SK-N-SH treated with all-trans-retinoic acid at 6 μM for 48 hours (cell line): ENCODE measurements at regions not wholly inside any gene's neighbourhood (a gene's known extent, or its start where the extent isn't known, plus 50 kb on each side); places are given as distances from the start of the nearest gene placed in this dataset.
A peak's percentile ranks its signal among the peaks of the same experiment; 100 is the strongest.

Source experiments
- ATAC-seq: fragments of 200-7000 bp; cut with Tn5 transposase; 3 replicates; pipeline ENCODE4 v1.9.1; 2020; ENCODE audit warnings: mild to moderate bottlenecking, moderate library complexity
- ARNTL ChIP-seq: fragments of 450-650 bp; formaldehyde crosslinking; IDR thresholded peaks from 2 replicates; pipeline ENCODE4 v1.5.0; 2020; ENCODE audit warnings: low read depth, mild to moderate bottlenecking, moderate library complexity, borderline replicate concordance
- BACH2 ChIP-seq: fragments of 250-450 bp; sonication (Bioruptor Pico); IDR thresholded peaks from 2 replicates; pipeline ENCODE4 v1.9.0; 2021; ENCODE audit warnings: mild to moderate bottlenecking, borderline replicate concordance
- CSDC2 ChIP-seq: fragments of 250-450 bp; sonication (Bioruptor Pico); IDR thresholded peaks from 2 replicates; pipeline ENCODE4 v1.5.0; 2020; ENCODE audit warnings: mild to moderate bottlenecking, moderate library complexity
- ESRRG ChIP-seq: fragments of 250-450 bp; sonication (Bioruptor Pico); IDR thresholded peaks from 2 replicates; pipeline ENCODE4 v1.6.1; 2021; ENCODE audit warnings: mild to moderate bottlenecking
- GLIS3 ChIP-seq: fragments of 250-450 bp; sonication (Bioruptor Pico); IDR thresholded peaks from 2 replicates; pipeline ENCODE4 v1.5.0; 2020; ENCODE audit warnings: mild to moderate bottlenecking, moderate library complexity
- ISL1 ChIP-seq: fragments of 250-450 bp; sonication (Bioruptor Pico); IDR thresholded peaks from 2 replicates; pipeline ENCODE4 v2.1.2; 2022; ENCODE audit warnings: mild to moderate bottlenecking, moderate library complexity
- OSR1 ChIP-seq: fragments of 250-450 bp; sonication (Bioruptor Pico); IDR thresholded peaks from 2 replicates; pipeline ENCODE4 v1.8.0; 2022; ENCODE audit warnings: moderate library complexity, mild to moderate bottlenecking, inconsistent platforms
- PPARA ChIP-seq: fragments of 250-450 bp; sonication (Bioruptor Pico); IDR thresholded peaks from 2 replicates; pipeline ENCODE4 v1.5.0; 2020; ENCODE audit warnings: mild to moderate bottlenecking, borderline replicate concordance
- RARB ChIP-seq: fragments of 250-450 bp; sonication (Bioruptor Pico); IDR thresholded peaks from 2 replicates; pipeline ENCODE4 v1.8.0; 2021; ENCODE audit warnings: mild to moderate bottlenecking, moderate library complexity
- SNAI2 ChIP-seq: fragments of 250-450 bp; sonication (Bioruptor Pico); IDR thresholded peaks from 2 replicates; pipeline ENCODE4 v1.5.0; 2020; ENCODE audit warnings: mild to moderate bottlenecking, moderate library complexity
- TCF4 ChIP-seq: fragments of 250-450 bp; sonication (Bioruptor Pico); IDR thresholded peaks from 2 replicates; pipeline ENCODE4 v1.8.0; 2021; ENCODE audit warnings: mild to moderate bottlenecking, moderate library complexity, borderline replicate concordance
- TOX ChIP-seq: fragments of 250-450 bp; sonication (Bioruptor Pico); IDR thresholded peaks from 2 replicates; pipeline ENCODE4 v1.8.0; 2021; ENCODE audit warnings: mild to moderate bottlenecking, moderate library complexity, borderline replicate concordance
- ZC3H10 ChIP-seq: fragments of 250-450 bp; sonication (Bioruptor Pico); IDR thresholded peaks from 2 replicates; pipeline ENCODE4 v1.5.1; 2021; ENCODE audit warnings: mild to moderate bottlenecking, moderate library complexity
- ZFP3 ChIP-seq: fragments of 250-450 bp; sonication (Bioruptor Pico); IDR thresholded peaks from 2 replicates; pipeline ENCODE4 v1.5.0; 2020; ENCODE audit warnings: mild to moderate bottlenecking, moderate library complexity
- ZFP30 ChIP-seq: fragments of 450-650 bp; formaldehyde crosslinking; IDR thresholded peaks from 2 replicates; pipeline ENCODE4 v1.5.0; 2022; ENCODE audit warnings: mild to moderate bottlenecking, moderate library complexity
- ZNF565 ChIP-seq: fragments of 450-650 bp; formaldehyde crosslinking; conservative IDR thresholded peaks from 2 replicates; pipeline ENCODE4 v1.5.0; 2020; ENCODE audit warnings: low read depth, mild to moderate bottlenecking, moderate library complexity
- ZNF70 ChIP-seq: fragments of 450-650 bp; formaldehyde crosslinking; IDR thresholded peaks from 2 replicates; pipeline ENCODE4 v1.5.0; 2020; ENCODE audit warnings: mild to moderate bottlenecking, moderate library complexity
- TF ChIP-seq, protein P1 (sequence below): fragments of 250-450 bp; sonication (Bioruptor Pico); IDR thresholded peaks from 2 replicates; pipeline ENCODE4 v1.5.1; 2020; ENCODE audit warnings: low read depth, mild to moderate bottlenecking, moderate library complexity
- TF ChIP-seq, protein P2 (sequence below): fragments of 250-450 bp; sonication (Bioruptor Pico); IDR thresholded peaks from 2 replicates; pipeline ENCODE4 v1.5.0; 2020; ENCODE audit warnings: mild to moderate bottlenecking, moderate library complexity
- TF ChIP-seq, protein P3 (sequence below): fragments of 250-450 bp; sonication (Bioruptor Pico); IDR thresholded peaks from 2 replicates; pipeline ENCODE4 v1.8.0; 2021; ENCODE audit warnings: low read depth, mild to moderate bottlenecking, moderate library complexity, borderline replicate concordance
- TF ChIP-seq, protein P4 (sequence below): fragments of 250-450 bp; sonication (Bioruptor Pico); IDR thresholded peaks from 2 replicates; pipeline ENCODE4 v1.8.0; 2020; ENCODE audit warnings: mild to moderate bottlenecking, moderate library complexity, borderline replicate concordance
- TF ChIP-seq, protein P5 (sequence below): fragments of 250-450 bp; sonication (Bioruptor Pico); IDR thresholded peaks from 2 replicates; pipeline ENCODE4 v1.5.1; 2021; ENCODE audit warnings: mild to moderate bottlenecking, moderate library complexity

DNA sequence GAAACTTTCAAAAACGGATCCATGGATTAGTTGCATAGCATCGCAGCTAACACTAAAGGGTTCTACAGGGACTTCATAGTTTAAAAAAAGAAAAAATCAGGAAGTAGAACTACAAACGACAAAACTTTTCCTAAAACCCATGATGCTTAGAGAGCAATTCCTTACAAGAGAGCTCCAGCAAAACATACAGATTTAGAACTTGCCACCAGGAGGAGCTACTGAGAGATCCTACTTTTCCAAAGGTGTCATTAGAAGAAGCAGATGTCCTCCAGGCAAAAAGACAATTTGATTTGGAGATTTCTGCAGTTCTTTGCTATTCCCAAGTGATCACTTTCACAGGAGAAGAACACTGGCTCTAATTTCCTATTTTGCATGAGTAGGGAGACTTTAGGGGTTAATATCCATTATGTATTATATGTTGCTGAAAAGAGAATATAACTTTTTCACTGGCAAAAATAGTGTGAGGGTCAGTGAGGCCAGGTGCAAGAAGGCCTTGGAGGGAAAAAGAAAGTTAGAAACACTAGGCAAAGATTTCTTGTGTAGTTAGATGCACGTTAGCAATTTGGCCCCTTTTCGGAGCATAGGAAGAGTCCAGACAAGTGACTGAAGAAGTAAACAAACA is 436.2 kb downstream of the SUCLG1 start:
- TF ChIP-seq ZNF70 (CRISPR knock-in tag) (peak; percentile 89), BACH2 (CRISPR knock-in tag) (no peak)
- ATAC-seq, result peak; percentile 70; the same call in 2 of the 3 replicates

DNA sequence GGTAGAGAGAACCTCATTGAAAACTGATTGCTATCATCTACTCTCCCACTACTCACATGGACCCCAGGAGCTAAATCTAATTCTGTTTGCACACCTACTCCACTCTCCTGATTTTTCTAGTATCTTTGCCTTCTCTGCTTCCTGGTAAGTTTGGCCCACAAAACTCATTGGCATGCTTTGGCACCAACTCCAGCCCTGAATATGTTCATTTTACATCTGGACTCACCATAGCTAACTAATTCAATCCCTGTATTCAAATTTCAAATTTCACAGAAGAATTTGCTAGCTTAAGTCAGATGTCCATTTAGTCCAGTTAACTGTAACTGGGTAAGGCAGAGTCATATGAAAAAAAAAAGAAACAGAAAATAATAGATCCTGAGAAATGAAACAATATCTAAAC is 442.1 kb downstream of the SUCLG1 start:
- ATAC-seq, result no peak
- no peak for TF ChIP-seq GLIS3
- TF ChIP-seq, protein P1, sequence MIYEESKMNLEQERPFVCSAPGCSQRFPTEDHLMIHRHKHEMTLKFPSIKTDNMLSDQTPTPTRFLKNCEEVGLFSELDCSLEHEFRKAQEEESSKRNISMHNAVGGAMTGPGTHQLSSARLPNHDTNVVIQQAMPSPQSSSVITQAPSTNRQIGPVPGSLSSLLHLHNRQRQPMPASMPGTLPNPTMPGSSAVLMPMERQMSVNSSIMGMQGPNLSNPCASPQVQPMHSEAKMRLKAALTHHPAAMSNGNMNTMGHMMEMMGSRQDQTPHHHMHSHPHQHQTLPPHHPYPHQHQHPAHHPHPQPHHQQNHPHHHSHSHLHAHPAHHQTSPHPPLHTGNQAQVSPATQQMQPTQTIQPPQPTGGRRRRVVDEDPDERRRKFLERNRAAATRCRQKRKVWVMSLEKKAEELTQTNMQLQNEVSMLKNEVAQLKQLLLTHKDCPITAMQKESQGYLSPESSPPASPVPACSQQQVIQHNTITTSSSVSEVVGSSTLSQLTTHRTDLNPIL (CRISPR knock-in tag), result no peak
- no peak for TF ChIP-seq OSR1 (CRISPR knock-in tag)
- TF ChIP-seq ZFP30 (CRISPR knock-in tag), result no peak
- TF ChIP-seq ESRRG, result no peak
- TF ChIP-seq, protein P2, sequence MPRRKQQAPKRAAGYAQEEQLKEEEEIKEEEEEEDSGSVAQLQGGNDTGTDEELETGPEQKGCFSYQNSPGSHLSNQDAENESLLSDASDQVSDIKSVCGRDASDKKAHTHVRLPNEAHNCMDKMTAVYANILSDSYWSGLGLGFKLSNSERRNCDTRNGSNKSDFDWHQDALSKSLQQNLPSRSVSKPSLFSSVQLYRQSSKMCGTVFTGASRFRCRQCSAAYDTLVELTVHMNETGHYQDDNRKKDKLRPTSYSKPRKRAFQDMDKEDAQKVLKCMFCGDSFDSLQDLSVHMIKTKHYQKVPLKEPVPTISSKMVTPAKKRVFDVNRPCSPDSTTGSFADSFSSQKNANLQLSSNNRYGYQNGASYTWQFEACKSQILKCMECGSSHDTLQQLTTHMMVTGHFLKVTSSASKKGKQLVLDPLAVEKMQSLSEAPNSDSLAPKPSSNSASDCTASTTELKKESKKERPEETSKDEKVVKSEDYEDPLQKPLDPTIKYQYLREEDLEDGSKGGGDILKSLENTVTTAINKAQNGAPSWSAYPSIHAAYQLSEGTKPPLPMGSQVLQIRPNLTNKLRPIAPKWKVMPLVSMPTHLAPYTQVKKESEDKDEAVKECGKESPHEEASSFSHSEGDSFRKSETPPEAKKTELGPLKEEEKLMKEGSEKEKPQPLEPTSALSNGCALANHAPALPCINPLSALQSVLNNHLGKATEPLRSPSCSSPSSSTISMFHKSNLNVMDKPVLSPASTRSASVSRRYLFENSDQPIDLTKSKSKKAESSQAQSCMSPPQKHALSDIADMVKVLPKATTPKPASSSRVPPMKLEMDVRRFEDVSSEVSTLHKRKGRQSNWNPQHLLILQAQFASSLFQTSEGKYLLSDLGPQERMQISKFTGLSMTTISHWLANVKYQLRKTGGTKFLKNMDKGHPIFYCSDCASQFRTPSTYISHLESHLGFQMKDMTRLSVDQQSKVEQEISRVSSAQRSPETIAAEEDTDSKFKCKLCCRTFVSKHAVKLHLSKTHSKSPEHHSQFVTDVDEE, result no peak
- TF ChIP-seq, protein P3, sequence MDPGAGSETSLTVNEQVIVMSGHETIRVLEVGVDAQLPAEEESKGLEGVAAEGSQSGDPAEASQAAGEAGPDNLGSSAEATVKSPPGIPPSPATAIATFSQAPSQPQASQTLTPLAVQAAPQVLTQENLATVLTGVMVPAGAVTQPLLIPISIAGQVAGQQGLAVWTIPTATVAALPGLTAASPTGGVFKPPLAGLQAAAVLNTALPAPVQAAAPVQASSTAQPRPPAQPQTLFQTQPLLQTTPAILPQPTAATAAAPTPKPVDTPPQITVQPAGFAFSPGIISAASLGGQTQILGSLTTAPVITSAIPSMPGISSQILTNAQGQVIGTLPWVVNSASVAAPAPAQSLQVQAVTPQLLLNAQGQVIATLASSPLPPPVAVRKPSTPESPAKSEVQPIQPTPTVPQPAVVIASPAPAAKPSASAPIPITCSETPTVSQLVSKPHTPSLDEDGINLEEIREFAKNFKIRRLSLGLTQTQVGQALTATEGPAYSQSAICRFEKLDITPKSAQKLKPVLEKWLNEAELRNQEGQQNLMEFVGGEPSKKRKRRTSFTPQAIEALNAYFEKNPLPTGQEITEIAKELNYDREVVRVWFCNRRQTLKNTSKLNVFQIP (CRISPR knock-in tag), result no peak
- no peak for TF ChIP-seq TOX (CRISPR knock-in tag)
- TF ChIP-seq ZNF70 (CRISPR knock-in tag), result no peak
- no peak for TF ChIP-seq BACH2 (CRISPR knock-in tag)
- TF ChIP-seq SNAI2 (CRISPR knock-in tag), result no peak
- no peak for TF ChIP-seq ZFP3 (CRISPR knock-in tag)
- TF ChIP-seq, protein P4, sequence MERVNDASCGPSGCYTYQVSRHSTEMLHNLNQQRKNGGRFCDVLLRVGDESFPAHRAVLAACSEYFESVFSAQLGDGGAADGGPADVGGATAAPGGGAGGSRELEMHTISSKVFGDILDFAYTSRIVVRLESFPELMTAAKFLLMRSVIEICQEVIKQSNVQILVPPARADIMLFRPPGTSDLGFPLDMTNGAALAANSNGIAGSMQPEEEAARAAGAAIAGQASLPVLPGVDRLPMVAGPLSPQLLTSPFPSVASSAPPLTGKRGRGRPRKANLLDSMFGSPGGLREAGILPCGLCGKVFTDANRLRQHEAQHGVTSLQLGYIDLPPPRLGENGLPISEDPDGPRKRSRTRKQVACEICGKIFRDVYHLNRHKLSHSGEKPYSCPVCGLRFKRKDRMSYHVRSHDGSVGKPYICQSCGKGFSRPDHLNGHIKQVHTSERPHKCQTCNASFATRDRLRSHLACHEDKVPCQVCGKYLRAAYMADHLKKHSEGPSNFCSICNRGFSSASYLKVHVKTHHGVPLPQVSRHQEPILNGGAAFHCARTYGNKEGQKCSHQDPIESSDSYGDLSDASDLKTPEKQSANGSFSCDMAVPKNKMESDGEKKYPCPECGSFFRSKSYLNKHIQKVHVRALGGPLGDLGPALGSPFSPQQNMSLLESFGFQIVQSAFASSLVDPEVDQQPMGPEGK (CRISPR knock-in tag), result no peak
- no peak for TF ChIP-seq RARB (CRISPR knock-in tag)
- TF ChIP-seq ZC3H10 (CRISPR knock-in tag), result no peak
- no peak for TF ChIP-seq ARNTL (CRISPR knock-in tag)
- no peak for TF ChIP-seq CSDC2 (CRISPR knock-in tag)
- TF ChIP-seq ISL1 (CRISPR knock-in tag), result no peak
- TF ChIP-seq, protein P5, sequence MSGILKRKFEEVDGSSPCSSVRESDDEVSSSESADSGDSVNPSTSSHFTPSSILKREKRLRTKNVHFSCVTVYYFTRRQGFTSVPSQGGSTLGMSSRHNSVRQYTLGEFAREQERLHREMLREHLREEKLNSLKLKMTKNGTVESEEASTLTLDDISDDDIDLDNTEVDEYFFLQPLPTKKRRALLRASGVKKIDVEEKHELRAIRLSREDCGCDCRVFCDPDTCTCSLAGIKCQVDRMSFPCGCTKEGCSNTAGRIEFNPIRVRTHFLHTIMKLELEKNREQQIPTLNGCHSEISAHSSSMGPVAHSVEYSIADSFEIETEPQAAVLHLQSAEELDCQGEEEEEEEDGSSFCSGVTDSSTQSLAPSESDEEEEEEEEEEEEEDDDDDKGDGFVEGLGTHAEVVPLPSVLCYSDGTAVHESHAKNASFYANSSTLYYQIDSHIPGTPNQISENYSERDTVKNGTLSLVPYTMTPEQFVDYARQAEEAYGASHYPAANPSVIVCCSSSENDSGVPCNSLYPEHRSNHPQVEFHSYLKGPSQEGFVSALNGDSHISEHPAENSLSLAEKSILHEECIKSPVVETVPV (CRISPR knock-in tag), result no peak

DNA sequence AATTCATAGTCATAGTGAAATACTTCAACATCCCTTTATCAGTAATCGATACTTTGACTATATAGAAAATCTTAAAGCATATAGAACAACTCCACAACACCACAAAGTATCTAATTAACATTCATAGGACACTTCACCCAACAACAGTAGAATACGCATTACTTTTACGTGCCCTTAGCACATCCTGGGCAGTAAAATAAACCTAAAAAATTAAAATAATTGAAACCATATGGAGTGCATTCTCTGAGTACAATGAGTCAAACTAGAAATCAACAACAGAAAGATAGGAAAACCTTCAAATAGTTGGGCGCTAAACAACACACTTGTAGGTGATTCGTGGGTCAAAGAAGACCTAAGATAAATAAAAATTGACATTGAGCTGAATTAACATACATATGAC is 442.9 kb downstream of the SUCLG1 start:
- no peak for ATAC-seq
- TF ChIP-seq ISL1 (CRISPR knock-in tag) (no peak), BACH2 (CRISPR knock-in tag) (no peak), ZNF565 (CRISPR knock-in tag) (no peak), ZFP3 (CRISPR knock-in tag) (no peak), ZC3H10 (CRISPR knock-in tag) (no peak), TCF4 (CRISPR knock-in tag) (no peak), CSDC2 (CRISPR knock-in tag) (no peak), ZNF70 (CRISPR knock-in tag) (no peak), PPARA (no peak)
- TF ChIP-seq, protein P3 (CRISPR knock-in tag), result no peak
- TF ChIP-seq, protein P5 (CRISPR knock-in tag), result no peak
- TF ChIP-seq, protein P2, result no peak
